ENCODE measurements at regions not wholly inside any gene's neighbourhood (a gene's known extent, or its start where the extent isn't known, plus 50 kb on each side); places are given as distances from the start of the nearest gene placed in this dataset.
A peak's percentile ranks its signal among the peaks of the same experiment; 100 is the strongest.

GRCh38 chr22:49619301-49619700 lies 208.4 kb downstream of the BRD1 start:
- no peak for TF ChIP-seq CTCF (IDR thresholded peaks at IDR 0.05)
- DNase-seq (peak in 1 of 4 donors; percentile 66), ATAC-seq (no peak)
- no peak overlapping the region for H3K27ac ChIP-seq
- intact Hi-C loops (cut with DNase I) = no loop called here
- H3K4me3 ChIP-seq = no peak overlapping the region
- H3K27me3 ChIP-seq = peaks cover 0 to 11% of the 10 kb centered on the region in 2 donors
- H3K36me3 ChIP-seq = no peaks in the 10 kb centered on the region
- H3K9me3 ChIP-seq = peaks cover 0 to 15% of the 10 kb centered on the region in 2 donors
- no peaks in the 10 kb centered on the region for H3K4me1 ChIP-seq

GRCh38 chr22:49618677-49618953 lies 209.1 kb downstream of the BRD1 start:
- Histone ChIP-seq H3K27ac (no peak overlapping the region), H3K36me3 (no peaks in the 10 kb centered on the region), H3K27me3 (peaks cover 0 to 11% of the 10 kb centered on the region in 2 donors), H3K9me3 (peaks cover 0 to 15% of the 10 kb centered on the region in 2 donors), H3K4me3 (no peak overlapping the region), H3K4me1 (no peaks in the 10 kb centered on the region)
- TF ChIP-seq CTCF (IDR thresholded peaks at IDR 0.05) = no peak
- DNase-seq (peak in 1 of 4 donors; percentile 48), ATAC-seq (no peak)
- intact Hi-C loops (cut with DNase I) = no loop called here

GRCh38 chr22:49617866-49618676 lies 209.6 kb downstream of the BRD1 start:
- Histone ChIP-seq H3K27me3 (peaks cover 0 to 11% of the 10 kb centered on the region in 2 donors), H3K4me3 (no peak overlapping the region), H3K27ac (no peak overlapping the region), H3K9me3 (peaks cover 0 to 20% of the 10 kb centered on the region in 2 donors), H3K36me3 (no peaks in the 10 kb centered on the region), H3K4me1 (no peaks in the 10 kb centered on the region)
- DNase-seq (peak in 1 of 4 donors; percentile 63), ATAC-seq (no peak)
- TF ChIP-seq CTCF (IDR thresholded peaks at IDR 0.05) = no peak
- intact Hi-C loops (cut with DNase I) = no loop called here

- H3K36me3 ChIP-seq = no peaks in the 10 kb centered on the region
- no peak overlapping the region for H3K4me3 ChIP-seq
- no peaks in the 10 kb centered on the region for H3K4me1 ChIP-seq
- H3K27ac ChIP-seq = no peak overlapping the region
- ATAC-seq (no peak), DNase-seq (no peak)
- no peak for TF ChIP-seq CTCF (IDR thresholded peaks at IDR 0.05)
- H3K9me3 ChIP-seq = peaks cover 0 to 28% of the 10 kb centered on the region in 2 donors
- H3K27me3 ChIP-seq = peaks cover 0 to 11% of the 10 kb centered on the region in 2 donors
- intact Hi-C loops (cut with DNase I) = no loop called here
Measured at GRCh38 chr22:49617264-49617663, 210.4 kb downstream of the BRD1 start.

- Histone ChIP-seq H3K36me3 (no peaks in the 10 kb centered on the region), H3K4me3 (no peak overlapping the region), H3K4me1 (no peaks in the 10 kb centered on the region), H3K27me3 (peaks cover 0 to 9% of the 10 kb centered on the region in 2 donors), H3K27ac (no peak overlapping the region), H3K9me3 (peaks cover 0 to 28% of the 10 kb centered on the region in 2 donors)
- ATAC-seq (no peak), DNase-seq (peak in 1 of 4 donors; percentile 65)
- intact Hi-C loops (cut with DNase I) = no loop called here
- no peak for TF ChIP-seq CTCF (IDR thresholded peaks at IDR 0.05)
Measured at GRCh38 chr22:49616356-49617231, 211.1 kb downstream of the BRD1 start.

Measured in left lung (tissue), 4 donors.